ENCODE measurements at regions not wholly inside any gene's neighbourhood (a gene's known extent, or its start where the extent isn't known, plus 50 kb on each side); places are given as distances from the start of the nearest gene placed in this dataset.

DNA sequence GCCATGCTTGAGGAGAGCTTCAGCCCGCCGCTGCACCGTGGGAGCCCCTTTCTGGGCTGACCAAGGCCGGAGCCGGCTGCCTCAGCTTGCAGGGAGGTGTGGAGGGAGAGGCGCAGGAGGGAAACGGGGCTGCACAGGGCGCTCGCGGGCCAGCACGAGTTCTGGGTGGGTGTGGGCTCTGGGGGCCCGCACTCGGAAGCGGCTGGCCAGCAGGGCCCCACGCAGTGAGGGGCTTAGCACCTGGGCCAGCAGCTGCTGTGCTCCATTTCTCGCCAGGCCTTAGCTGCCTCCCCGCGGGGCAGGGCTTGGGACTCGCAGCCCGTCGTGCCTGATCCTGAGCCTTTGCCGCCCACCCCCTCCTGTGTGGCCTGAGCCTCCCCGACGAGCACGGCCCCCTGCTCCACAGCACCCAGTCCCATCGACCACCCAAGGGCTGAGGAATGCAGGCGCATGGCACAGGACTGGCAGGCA, 1554.0 kb downstream of the KCNT2 start:
- no peak for ATAC-seq
- H3K36me3 ChIP-seq (ENCODE audit: control insufficient read depth, insufficient read depth, low read length): no peaks in the 10 kb centered on the region
- POLR2A ChIA-PET: no interaction called here
- H3K27ac ChIP-seq (ENCODE audit: extremely low read depth, low read depth, low read length): no peak overlapping the region
- no peak for FAIRE-seq
- intact Hi-C loops (cut with micrococcal nuclease): no loop called here
- H4K20me1 ChIP-seq (replicated peaks; ENCODE audit: control insufficient read depth, insufficient read depth, low read length): no peaks in the 10 kb centered on the region
- H3K9ac ChIP-seq (ENCODE audit: insufficient read depth in 1 of 2, low read depth in 2 of 2, low read length in 2 of 2): no peak overlapping the region
- no peaks in the 10 kb centered on the region for H3K9me3 ChIP-seq (replicated peaks; ENCODE audit: control insufficient read depth, insufficient read depth, low read depth, low read length)
- H3K4me2 ChIP-seq (ENCODE audit: insufficient read depth, low read length): no peak overlapping the region
- in situ Hi-C loops (cut with MboI): no loop called here
- 5% methylated on average over 23 of the region's 27 CpGs for WGBS (ENCODE audit: insufficient coverage, low coverage, missing lambda C conversion rate)
- H3K4me1 ChIP-seq (replicated peaks in 1 of 2; ENCODE audit: control insufficient read depth in 2 of 2, insufficient read depth in 2 of 2, low read length in 2 of 2): no peaks in the 10 kb centered on the region
- H2AFZ ChIP-seq (ENCODE audit: low read depth, low read length): no peak overlapping the region
- CTCF ChIA-PET (ENCODE audit: low intra/inter-chr PET ratio): no interaction called here
- no peaks in the 10 kb centered on the region for H3K27me3 ChIP-seq (ENCODE audit: control insufficient read depth in 2 of 2, insufficient read depth in 2 of 2, low read length in 2 of 2)
- H3K79me2 ChIP-seq (ENCODE audit: control insufficient read depth, insufficient read depth, low read length): no peaks in the 10 kb centered on the region
- no peak for DNase-seq (ENCODE audit: extremely low read depth in 1 of 4, low spot score in 3 of 4)
- H3K4me3 ChIP-seq: no peak overlapping the region
- H3K9me1 ChIP-seq (ENCODE audit: control insufficient read depth, insufficient read depth, low read length): no peaks in the 10 kb centered on the region
- no TSS peak for BruUV-seq (replicated peaks)
- TF ChIP-seq NFATC3 (IDR thresholded peaks at IDR 0.05) (no peak), ZNF12 (CRISPR knock-in tag; IDR thresholded peaks at IDR 0.05) (no peak), TEAD4 (IDR thresholded peaks at IDR 0.05; ENCODE audit: low read length) (no peak), TEAD4 (CRISPR knock-in tag; IDR thresholded peaks at IDR 0.05; ENCODE audit: borderline replicate concordance) (no peak), ZBED1 (IDR thresholded peaks at IDR 0.05) (no peak), MTA3 (IDR thresholded peaks at IDR 0.05; ENCODE audit: borderline replicate concordance) (no peak), ELF1 (tag; IDR thresholded peaks at IDR 0.05) (no peak), DPF2 (IDR thresholded peaks at IDR 0.05) (no peak), TEAD2 (tag; IDR thresholded peaks at IDR 0.05) (no peak), TAF1 (IDR thresholded peaks at IDR 0.05; ENCODE audit: control insufficient read depth, extremely low read depth, insufficient read depth, low read length, severe bottlenecking) (no peak), ESRRA (IDR thresholded peaks at IDR 0.05; ENCODE audit: borderline replicate concordance, low read depth) (no peak), GTF2E2 (tag; IDR thresholded peaks at IDR 0.05) (no peak), MAFG (tag; conservative IDR thresholded peaks at IDR 0.05) (no peak), SETDB1 (IDR thresholded peaks at IDR 0.05; ENCODE audit: low read length) (no peak)
- TF ChIP-seq, protein P1, sequence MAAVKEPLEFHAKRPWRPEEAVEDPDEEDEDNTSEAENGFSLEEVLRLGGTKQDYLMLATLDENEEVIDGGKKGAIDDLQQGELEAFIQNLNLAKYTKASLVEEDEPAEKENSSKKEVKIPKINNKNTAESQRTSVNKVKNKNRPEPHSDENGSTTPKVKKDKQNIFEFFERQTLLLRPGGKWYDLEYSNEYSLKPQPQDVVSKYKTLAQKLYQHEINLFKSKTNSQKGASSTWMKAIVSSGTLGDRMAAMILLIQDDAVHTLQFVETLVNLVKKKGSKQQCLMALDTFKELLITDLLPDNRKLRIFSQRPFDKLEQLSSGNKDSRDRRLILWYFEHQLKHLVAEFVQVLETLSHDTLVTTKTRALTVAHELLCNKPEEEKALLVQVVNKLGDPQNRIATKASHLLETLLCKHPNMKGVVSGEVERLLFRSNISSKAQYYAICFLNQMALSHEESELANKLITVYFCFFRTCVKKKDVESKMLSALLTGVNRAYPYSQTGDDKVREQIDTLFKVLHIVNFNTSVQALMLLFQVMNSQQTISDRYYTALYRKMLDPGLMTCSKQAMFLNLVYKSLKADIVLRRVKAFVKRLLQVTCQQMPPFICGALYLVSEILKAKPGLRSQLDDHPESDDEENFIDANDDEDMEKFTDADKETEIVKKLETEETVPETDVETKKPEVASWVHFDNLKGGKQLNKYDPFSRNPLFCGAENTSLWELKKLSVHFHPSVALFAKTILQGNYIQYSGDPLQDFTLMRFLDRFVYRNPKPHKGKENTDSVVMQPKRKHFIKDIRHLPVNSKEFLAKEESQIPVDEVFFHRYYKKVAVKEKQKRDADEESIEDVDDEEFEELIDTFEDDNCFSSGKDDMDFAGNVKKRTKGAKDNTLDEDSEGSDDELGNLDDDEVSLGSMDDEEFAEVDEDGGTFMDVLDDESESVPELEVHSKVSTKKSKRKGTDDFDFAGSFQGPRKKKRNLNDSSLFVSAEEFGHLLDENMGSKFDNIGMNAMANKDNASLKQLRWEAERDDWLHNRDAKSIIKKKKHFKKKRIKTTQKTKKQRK (IDR thresholded peaks at IDR 0.05; ENCODE audit: borderline replicate concordance, low read depth, low read length): no peak
- TF ChIP-seq, protein P2, sequence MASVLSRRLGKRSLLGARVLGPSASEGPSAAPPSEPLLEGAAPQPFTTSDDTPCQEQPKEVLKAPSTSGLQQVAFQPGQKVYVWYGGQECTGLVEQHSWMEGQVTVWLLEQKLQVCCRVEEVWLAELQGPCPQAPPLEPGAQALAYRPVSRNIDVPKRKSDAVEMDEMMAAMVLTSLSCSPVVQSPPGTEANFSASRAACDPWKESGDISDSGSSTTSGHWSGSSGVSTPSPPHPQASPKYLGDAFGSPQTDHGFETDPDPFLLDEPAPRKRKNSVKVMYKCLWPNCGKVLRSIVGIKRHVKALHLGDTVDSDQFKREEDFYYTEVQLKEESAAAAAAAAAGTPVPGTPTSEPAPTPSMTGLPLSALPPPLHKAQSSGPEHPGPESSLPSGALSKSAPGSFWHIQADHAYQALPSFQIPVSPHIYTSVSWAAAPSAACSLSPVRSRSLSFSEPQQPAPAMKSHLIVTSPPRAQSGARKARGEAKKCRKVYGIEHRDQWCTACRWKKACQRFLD (CRISPR knock-in tag; IDR thresholded peaks at IDR 0.05): no peak
- TF ChIP-seq, protein P3, sequence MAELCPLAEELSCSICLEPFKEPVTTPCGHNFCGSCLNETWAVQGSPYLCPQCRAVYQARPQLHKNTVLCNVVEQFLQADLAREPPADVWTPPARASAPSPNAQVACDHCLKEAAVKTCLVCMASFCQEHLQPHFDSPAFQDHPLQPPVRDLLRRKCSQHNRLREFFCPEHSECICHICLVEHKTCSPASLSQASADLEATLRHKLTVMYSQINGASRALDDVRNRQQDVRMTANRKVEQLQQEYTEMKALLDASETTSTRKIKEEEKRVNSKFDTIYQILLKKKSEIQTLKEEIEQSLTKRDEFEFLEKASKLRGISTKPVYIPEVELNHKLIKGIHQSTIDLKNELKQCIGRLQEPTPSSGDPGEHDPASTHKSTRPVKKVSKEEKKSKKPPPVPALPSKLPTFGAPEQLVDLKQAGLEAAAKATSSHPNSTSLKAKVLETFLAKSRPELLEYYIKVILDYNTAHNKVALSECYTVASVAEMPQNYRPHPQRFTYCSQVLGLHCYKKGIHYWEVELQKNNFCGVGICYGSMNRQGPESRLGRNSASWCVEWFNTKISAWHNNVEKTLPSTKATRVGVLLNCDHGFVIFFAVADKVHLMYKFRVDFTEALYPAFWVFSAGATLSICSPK (IDR thresholded peaks at IDR 0.05; ENCODE audit: borderline replicate concordance): no peak
- TF ChIP-seq, protein P4, sequence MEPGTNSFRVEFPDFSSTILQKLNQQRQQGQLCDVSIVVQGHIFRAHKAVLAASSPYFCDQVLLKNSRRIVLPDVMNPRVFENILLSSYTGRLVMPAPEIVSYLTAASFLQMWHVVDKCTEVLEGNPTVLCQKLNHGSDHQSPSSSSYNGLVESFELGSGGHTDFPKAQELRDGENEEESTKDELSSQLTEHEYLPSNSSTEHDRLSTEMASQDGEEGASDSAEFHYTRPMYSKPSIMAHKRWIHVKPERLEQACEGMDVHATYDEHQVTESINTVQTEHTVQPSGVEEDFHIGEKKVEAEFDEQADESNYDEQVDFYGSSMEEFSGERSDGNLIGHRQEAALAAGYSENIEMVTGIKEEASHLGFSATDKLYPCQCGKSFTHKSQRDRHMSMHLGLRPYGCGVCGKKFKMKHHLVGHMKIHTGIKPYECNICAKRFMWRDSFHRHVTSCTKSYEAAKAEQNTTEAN (CRISPR knock-in tag; IDR thresholded peaks at IDR 0.05): no peak

All from K562 (cell line).